ENCODE measurements at regions not wholly inside any gene's neighbourhood (a gene's known extent, or its start where the extent isn't known, plus 50 kb on each side); places are given as distances from the start of the nearest gene placed in this dataset.
"Not testable (repeated sequence)": the region's sequence is repeated elsewhere in the genome, so short reads cannot be mapped to it uniquely, and the experiment has no call there.

GRCh38 chr5:112483704-112484103 is 64.6 kb upstream of the EPB41L4A start:
- peaks cover 4% of the 10 kb centered on the region for H3K27me3 Mint-ChIP-seq
- H3K36me3 Mint-ChIP-seq (ENCODE audit: low read depth), result no peaks in the 10 kb centered on the region
- no peak for ATAC-seq
- H3K27ac Mint-ChIP-seq, result no peak overlapping the region
- intact Hi-C loops (cut with micrococcal nuclease), result no loop called here
- POLR2A ChIA-PET, result no interaction called here
- no peak for TF ChIP-seq CTCF (IDR thresholded peaks at IDR 0.05)
- no peak for DNase-seq
- peaks cover 2% of the 10 kb centered on the region for H3K9me3 Mint-ChIP-seq
- H3K4me1 Mint-ChIP-seq (ENCODE audit: low read depth), result no peaks in the 10 kb centered on the region
- H3K4me3 Mint-ChIP-seq, result no peak overlapping the region
- CTCF ChIA-PET, result no interaction called here

GRCh38 chr5:112485934-112486355 is 66.9 kb upstream of the EPB41L4A start:
- H3K36me3 Mint-ChIP-seq (ENCODE audit: low read depth), result no peaks in the 10 kb centered on the region
- no peaks in the 10 kb centered on the region for H3K4me1 Mint-ChIP-seq (ENCODE audit: low read depth)
- no peak for TF ChIP-seq CTCF (IDR thresholded peaks at IDR 0.05)
- peaks cover 2% of the 10 kb centered on the region for H3K9me3 Mint-ChIP-seq
- intact Hi-C loops (cut with micrococcal nuclease), result no loop called here
- H3K27ac Mint-ChIP-seq, result no peak overlapping the region
- H3K4me3 Mint-ChIP-seq, result no peak overlapping the region
- ATAC-seq, result no peak
- DNase-seq, result no peak
- peaks cover 7% of the 10 kb centered on the region for H3K27me3 Mint-ChIP-seq
- ChIA-PET POLR2A (no interaction called here), CTCF (no interaction called here)

GRCh38 chr5:112491257-112491656 is 72.2 kb upstream of the EPB41L4A start:
- ChIA-PET CTCF (interaction anchor here (0.7 to 1.6 kb wide), 3 partner anchors 15 to 316 kb away, joined by 3 to 6 read pairs (median 6); no protein-coding TSS in a partner anchor), POLR2A (no interaction called here)
- ATAC-seq, result no peak
- Mint-ChIP-seq H3K4me3 (no peak overlapping the region), H3K9me3 (peaks cover 2% of the 10 kb centered on the region), H3K36me3 (ENCODE audit: low read depth) (no peaks in the 10 kb centered on the region), H3K27ac (no peak overlapping the region), H3K4me1 (ENCODE audit: low read depth) (no peaks in the 10 kb centered on the region), H3K27me3 (peaks cover 26% of the 10 kb centered on the region)
- TF ChIP-seq CTCF (IDR thresholded peaks at IDR 0.05), result peak; percentile 32
- no peak for DNase-seq
- intact Hi-C loops (cut with micrococcal nuclease), result no loop called here

- peak; percentile 78 for ATAC-seq
- ChIA-PET CTCF (interaction anchor here (0.6 to 2.5 kb wide), 14 partner anchors 14 to 347 kb away, joined by 3 to 12 read pairs (median 3); no protein-coding TSS in a partner anchor), POLR2A (no interaction called here)
- intact Hi-C loops (cut with micrococcal nuclease), result no loop called here
- Mint-ChIP-seq H3K4me1 (ENCODE audit: low read depth) (no peaks in the 10 kb centered on the region), H3K4me3 (no peak overlapping the region), H3K9me3 (peaks cover 2% of the 10 kb centered on the region), H3K36me3 (ENCODE audit: low read depth) (no peaks in the 10 kb centered on the region), H3K27ac (no peak overlapping the region), H3K27me3 (peaks cover 29% of the 10 kb centered on the region)
- peak; percentile 62 for DNase-seq
- peak; percentile 41 for TF ChIP-seq CTCF (IDR thresholded peaks at IDR 0.05)
These were observed 73.2 kb upstream of the EPB41L4A start for GRCh38 chr5:112492291-112492690.

- DNase-seq; intact Hi-C loops (cut with micrococcal nuclease); ATAC-seq; H3K4me3 Mint-ChIP-seq; H3K4me1 Mint-ChIP-seq (ENCODE audit: low read depth); H3K27ac Mint-ChIP-seq; H3K36me3 Mint-ChIP-seq (ENCODE audit: low read depth); H3K9me3 Mint-ChIP-seq; POLR2A ChIA-PET: not testable (repeated sequence)
- CTCF ChIA-PET, result interaction anchor here (1.5 kb wide), 1 partner anchor 10 kb away, joined by 4 read pairs; no protein-coding TSS in a partner anchor
- peaks cover 23% of the 10 kb centered on the region for H3K27me3 Mint-ChIP-seq
These were observed 84.8 kb upstream of the EPB41L4A start for GRCh38 chr5:112503749-112504501.

GRCh38 chr5:112509097-112509496 is 90.0 kb upstream of the EPB41L4A start:
- H3K9me3 Mint-ChIP-seq; DNase-seq; H3K36me3 Mint-ChIP-seq (ENCODE audit: low read depth); POLR2A ChIA-PET; H3K27ac Mint-ChIP-seq; CTCF ChIA-PET; H3K4me1 Mint-ChIP-seq (ENCODE audit: low read depth); ATAC-seq; intact Hi-C loops (cut with micrococcal nuclease); H3K4me3 Mint-ChIP-seq: not testable (repeated sequence)
- H3K27me3 Mint-ChIP-seq, result peaks cover 12% of the 10 kb centered on the region
